ENCODE measurements at regions not wholly inside any gene's neighbourhood (a gene's known extent, or its start where the extent isn't known, plus 50 kb on each side); places are given as distances from the start of the nearest gene placed in this dataset.
"Not testable (repeated sequence)": the region's sequence is repeated elsewhere in the genome, so short reads cannot be mapped to it uniquely, and the experiment has no call there.

- no peak for DNase-seq (ENCODE audit: low read depth)
Measured at GRCh38 chr5:135279328-135279727, 119.7 kb downstream of the MACROH2A1 start.

GRCh38 chr5:135276151-135276550 lies 122.9 kb downstream of the MACROH2A1 start:
- DNase-seq (ENCODE audit: low read depth), result no peak

GRCh38 chr5:135273212-135273611 lies 125.8 kb downstream of the MACROH2A1 start:
- no peak for DNase-seq (ENCODE audit: low read depth)

- no peak for DNase-seq (ENCODE audit: low read depth)
Measured at GRCh38 chr5:135272311-135272805, 126.7 kb downstream of the MACROH2A1 start.

GRCh38 chr5:135271533-135272310 lies 127.3 kb downstream of the MACROH2A1 start:
- DNase-seq (ENCODE audit: low read depth), result no peak

- no peak for DNase-seq (ENCODE audit: low read depth)
Measured at GRCh38 chr5:135269931-135270421, 129.1 kb downstream of the MACROH2A1 start.

GRCh38 chr5:135269199-135269598 lies 129.8 kb downstream of the MACROH2A1 start:
- no peak for DNase-seq (ENCODE audit: low read depth)

- DNase-seq (ENCODE audit: low read depth), result no peak
Measured at GRCh38 chr5:135266975-135267374, 132.1 kb downstream of the MACROH2A1 start.

GRCh38 chr5:135266303-135266635 lies 132.8 kb downstream of the MACROH2A1 start:
- no peak for DNase-seq (ENCODE audit: low read depth)

GRCh38 chr5:135265497-135266302 lies 133.3 kb downstream of the MACROH2A1 start:
- DNase-seq (ENCODE audit: low read depth), result no peak

GRCh38 chr5:135264451-135265440 lies 134.3 kb downstream of the MACROH2A1 start:
- DNase-seq (ENCODE audit: low read depth), result no peak

GRCh38 chr5:135263022-135263668 lies 135.9 kb downstream of the MACROH2A1 start:
- DNase-seq (ENCODE audit: low read depth), result no peak

- no peak for DNase-seq (ENCODE audit: low read depth)
Measured at GRCh38 chr5:135262364-135262763, 136.7 kb downstream of the MACROH2A1 start.

- DNase-seq (ENCODE audit: low read depth), result not testable (repeated sequence)
Measured at GRCh38 chr5:135260108-135260507, 138.9 kb downstream of the MACROH2A1 start.

- DNase-seq (ENCODE audit: low read depth), result no peak
Measured at GRCh38 chr5:135255461-135256178, 143.4 kb downstream of the MACROH2A1 start.

GRCh38 chr5:135254183-135254582 lies 144.8 kb downstream of the MACROH2A1 start:
- no peak for DNase-seq (ENCODE audit: low read depth)

- no peak for DNase-seq (ENCODE audit: low read depth)
Measured at GRCh38 chr5:135253601-135254178, 145.3 kb downstream of the MACROH2A1 start.

GRCh38 chr5:135251093-135251492 lies 147.9 kb downstream of the MACROH2A1 start:
- DNase-seq (ENCODE audit: low read depth), result no peak

GRCh38 chr5:135250671-135251070 lies 148.4 kb downstream of the MACROH2A1 start:
- DNase-seq (ENCODE audit: low read depth), result no peak

GRCh38 chr5:135249658-135250057 lies 149.4 kb downstream of the MACROH2A1 start:
- DNase-seq (ENCODE audit: low read depth), result no peak

Measured in stimulated activated CD8-positive, alpha-beta memory T cell treated with anti-CD3 and anti-CD28 coated beads, Interleukin-15, amount 100 ng/mL, for 1 hour (primary cell).